CMK (cell line): ENCODE measurements at regions not wholly inside any gene's neighbourhood (a gene's known extent, or its start where the extent isn't known, plus 50 kb on each side); places are given as distances from the start of the nearest gene placed in this dataset.
"Not testable (repeated sequence)": the region's sequence is repeated elsewhere in the genome, so short reads cannot be mapped to it uniquely, and the experiment has no call there.

Experiments used
- DNase-seq: peaks from one replicate; pipeline ENCODE4 v3.0.0-alpha.2; 2010; ENCODE audit warnings: low read depth

DNA sequence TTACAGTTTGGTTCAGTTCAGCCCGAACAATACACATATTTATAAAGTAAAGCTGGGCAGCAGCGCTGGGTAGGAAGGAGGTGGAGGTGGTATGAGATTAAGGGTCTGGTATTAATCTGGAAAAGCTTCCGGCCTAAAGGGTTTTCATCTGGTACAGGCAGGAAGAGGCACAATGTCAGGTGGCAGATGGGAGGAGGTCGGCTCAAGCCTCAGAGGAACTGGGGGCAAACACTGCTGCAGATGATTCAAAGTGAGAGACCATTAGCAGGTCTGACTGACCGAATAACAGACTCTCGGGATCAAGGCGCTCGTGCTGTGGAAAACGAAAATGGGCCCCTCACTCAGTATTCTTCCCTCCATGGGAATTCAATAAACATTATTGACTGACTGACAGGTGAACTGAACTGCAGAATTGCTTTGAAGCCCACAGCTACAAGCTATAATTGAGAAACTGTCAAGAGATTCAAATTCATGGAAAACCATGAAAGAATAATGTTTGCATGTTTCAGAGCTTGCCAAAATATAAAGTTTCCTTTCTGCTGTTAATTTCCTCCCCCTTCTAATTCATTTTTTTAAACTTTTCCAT, 75.3 kb downstream of the TMEM167A start:
- DNase-seq: no peak

DNA sequence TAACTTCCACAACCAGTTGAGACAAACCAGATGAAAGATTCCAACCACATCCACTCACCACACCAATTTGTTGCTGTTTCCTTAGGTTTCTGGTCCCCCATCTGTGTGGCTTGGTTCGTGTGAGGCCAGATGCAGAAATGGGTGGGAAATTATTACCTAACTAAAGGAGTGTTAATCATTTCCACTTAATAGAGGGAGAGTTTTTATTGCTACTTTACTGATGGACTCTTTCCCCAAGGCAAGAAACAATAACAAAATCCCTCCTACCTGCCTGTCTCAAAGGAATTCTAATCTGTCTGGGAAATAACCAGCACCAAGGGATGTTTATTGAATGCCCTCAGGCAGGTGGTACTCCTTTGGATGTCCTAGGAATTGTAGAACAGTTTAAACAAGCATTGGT, 76.3 kb downstream of the TMEM167A start:
- no peak for DNase-seq

DNA sequence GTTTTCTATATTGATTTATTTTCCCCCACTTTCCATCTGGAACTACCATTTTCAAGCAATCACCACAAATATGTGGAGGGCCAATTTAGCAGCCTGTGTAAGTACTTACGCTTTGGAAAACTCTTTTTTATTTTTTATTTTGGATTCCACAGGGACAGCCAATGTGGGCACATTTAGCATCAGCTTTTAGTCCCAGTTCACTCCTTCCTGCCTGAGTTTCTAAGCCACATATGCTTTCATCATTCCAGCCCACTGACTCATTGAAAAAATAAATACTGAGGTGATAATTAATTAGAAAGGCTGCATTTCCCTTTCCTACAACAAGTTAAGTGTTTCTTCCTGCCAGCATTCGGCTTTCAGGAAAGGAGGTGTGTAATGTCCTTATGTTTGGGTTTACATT, 76.8 kb downstream of the TMEM167A start:
- DNase-seq: no peak

- DNase-seq: no peak
These were observed 83.8 kb downstream of the TMEM167A start for GRCh38 chr5:82993416-82993815.

DNA sequence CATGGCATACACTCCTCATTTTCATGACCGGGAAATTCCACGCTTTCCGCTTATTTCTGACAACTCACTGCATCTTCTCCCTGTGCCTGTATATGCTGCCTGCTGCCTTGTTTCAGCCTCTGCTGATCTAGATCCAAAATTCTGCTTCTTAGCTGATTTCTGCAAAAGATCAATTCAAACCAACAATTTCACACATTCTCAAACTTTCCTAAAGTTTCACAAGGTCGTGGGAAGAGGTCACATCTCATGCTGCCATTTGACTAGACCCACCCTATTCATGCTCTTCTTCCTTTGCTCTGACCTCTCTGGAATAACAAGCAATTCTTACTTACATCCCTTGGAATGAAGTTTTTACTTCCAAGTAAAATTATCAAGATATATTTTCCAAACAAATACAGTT, 84.5 kb downstream of the TMEM167A start:
- no peak for DNase-seq

DNA sequence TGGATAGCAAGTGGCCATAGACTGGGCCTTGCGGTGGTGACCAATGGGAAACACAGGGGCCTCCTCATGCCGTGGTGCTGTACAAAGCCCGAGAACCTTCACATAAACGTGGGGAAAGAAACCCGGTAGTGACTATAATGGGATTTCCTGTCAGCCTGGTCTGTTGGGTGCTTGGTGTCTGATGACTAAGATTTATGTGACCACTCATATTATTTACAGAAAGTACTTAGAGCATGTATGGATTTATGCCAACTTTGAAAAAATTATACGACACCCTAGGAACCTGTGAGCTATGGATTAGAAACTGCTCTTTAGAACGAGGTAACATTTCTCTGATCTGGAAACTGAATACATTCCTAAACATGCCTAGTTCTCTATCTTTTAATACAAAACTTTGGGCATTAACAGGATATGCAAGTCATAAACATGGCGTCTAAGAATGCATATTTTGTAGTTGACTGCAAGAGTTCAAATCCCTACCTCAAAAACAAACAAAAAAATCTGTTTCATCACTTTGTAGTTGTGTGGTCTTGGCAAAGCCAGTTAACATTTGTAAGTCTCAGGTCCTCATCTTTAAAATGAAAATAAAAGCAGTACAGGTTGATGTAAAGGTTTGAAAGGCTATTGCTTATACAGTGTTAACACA, 85.4 kb downstream of the TMEM167A start:
- DNase-seq: no peak

DNA sequence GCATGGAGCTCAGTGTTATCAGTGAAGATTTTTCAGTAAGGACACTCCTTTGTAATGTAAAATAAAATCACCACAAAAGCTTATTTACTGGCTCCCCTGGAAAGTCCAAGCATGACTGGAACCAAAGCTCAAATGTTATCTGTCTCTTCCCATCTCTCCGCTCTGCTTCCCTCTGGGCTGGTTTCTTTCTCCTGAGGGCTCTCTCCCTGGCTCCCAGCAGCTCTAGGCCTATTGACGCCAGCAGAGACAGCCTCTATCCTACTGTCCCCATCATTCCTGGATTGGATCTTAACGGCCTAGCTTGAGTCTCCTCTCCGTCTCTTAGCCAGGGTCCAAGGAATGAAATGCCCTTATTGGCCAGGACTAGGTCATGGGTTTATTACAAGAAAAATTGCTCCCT, 86.1 kb downstream of the TMEM167A start:
- no peak for DNase-seq

DNA sequence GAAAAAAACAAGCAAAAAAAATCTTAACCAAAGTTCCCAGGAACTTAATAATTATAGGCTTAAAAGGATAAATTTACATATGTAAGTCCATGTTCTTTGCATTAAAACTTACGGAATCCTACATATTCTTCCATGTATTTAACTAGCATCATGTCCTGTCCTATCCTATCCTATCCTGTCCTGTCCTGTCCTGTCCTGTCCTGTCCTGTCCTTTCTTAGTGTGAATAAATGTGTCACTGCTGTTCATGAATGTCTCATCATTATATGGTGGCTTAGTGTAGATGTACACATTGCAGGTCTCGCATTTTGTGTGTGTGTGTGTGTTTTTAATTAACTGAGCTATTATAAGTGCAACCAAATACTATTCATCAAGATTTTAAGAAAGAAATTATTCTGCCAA, 90.0 kb downstream of the TMEM167A start:
- no peak for DNase-seq

DNA sequence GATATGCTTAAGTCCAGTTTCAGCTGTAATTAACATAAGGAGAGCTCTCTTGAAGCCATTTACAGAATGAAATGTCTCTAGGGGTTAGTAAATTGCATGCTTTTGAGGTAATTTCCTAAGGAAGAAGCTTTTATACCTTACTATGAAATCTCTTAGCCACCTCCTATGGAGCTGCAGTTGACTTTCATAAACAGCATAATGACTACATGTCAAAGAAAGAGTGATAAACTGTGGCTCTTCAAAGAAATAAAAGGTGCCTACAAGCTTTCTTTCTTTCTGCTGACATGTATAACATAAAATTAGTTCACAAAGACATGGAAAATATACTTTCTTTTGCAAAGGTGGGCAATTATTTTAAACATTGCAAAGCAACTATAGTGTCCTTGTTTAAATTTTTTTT, 90.8 kb downstream of the TMEM167A start:
- no peak for DNase-seq

DNA sequence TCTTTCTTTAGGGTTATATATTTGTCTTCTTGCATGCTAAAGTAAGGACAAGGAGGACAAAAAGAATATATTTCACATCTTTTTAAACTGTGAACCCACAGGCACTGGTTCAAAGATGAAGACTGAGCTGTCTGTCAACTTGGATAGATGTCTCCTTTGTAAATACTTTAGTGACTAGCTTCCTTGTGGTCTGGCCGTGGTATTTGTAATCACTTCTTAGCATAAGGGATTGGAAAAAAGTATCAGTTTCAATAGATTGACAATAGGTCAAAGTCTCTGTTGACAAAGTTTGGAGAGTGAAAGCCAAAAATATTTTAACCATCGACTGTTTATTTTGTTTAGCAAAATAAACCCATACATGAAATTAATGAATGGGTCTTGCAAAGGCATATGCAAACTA, 91.4 kb downstream of the TMEM167A start:
- no peak for DNase-seq

DNA sequence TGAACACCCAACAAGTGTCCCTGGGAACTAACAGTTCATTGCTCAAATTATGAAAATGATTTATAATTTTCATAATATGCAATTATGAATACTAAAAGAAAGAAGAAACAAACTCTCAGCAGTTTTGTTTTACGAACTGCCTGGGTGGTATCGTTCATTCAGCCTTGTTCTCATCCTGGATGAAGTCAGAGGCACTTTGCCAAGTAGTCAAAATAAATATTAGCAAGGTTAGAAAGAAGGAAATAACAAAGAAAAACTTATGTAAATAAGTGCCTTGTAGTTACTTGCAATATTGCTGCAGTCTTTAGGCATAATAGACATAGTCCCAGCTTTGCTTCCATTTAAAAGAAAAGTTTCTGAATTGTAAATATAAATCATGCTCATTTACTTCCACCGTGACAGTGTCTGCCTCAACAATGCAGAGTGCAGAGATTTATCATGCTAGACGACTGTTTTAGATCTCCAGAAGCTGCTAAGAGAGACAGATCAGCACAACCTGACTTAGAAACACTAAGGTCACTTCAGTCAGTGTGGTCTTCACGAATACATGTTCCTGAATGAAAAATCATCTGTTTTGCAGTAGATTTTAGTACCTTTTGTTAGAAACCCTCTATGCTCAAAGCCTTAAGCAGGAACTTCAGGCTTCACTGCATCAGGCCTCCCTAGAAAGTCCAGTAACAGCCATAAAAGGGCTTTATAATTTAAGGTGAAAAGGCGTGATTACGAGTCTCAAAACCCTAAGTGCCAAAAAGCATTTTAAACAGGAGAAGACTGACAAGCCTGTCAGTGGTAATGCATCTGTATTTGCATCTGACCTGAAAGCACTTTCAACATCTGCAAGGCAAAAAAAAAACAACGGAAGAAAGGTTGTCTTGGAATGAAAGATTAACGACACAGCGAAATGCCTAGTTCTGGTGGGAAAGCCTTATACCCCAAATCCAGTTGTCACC, 92.1 kb downstream of the TMEM167A start:
- DNase-seq: no peak

DNA sequence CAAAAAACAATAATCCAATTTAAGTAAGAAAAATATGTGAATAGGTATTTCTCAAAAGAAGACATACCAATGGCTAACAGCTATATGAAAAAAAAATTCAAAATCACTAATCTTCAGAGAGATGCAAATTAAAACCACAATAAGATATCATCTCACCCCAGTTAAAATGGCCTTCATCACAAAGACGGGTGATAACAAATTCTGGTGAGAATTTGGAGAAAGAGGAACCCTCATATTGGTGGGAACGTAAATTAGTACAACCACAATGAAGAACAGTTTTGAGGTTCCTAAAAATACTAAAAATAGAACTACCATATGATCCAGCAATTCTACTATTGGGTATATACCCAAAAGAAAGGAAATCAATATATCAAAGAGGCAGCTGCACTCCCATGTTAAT, 94.3 kb downstream of the TMEM167A start:
- no peak for DNase-seq

DNA sequence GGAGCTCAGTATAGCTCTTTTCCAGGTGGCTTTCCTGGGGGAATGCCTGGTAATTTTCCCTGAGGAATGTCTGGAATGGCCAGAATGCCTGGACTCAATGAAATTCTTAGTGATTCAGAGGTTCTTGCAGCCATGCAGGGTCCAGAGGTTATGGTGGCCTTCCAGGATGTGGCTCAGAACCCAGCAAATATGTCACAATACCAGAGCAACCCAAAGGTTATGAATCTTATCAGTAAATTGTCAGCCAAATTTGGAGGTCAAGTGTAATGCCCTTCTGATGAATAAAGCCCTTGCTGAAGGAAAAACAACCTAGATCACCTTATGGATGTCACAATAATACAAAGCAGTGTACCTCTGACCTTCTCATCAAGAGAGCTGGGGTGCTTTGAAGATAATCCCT, 100.3 kb downstream of the TMEM167A start:
- not testable (repeated sequence) for DNase-seq

- DNase-seq: no peak
These were observed 101.4 kb downstream of the TMEM167A start for GRCh38 chr5:82975812-82976211.

- DNase-seq: no peak
These were observed 101.8 kb downstream of the TMEM167A start for GRCh38 chr5:82975396-82975795.

- DNase-seq: not testable (repeated sequence)
These were observed 102.8 kb downstream of the TMEM167A start for GRCh38 chr5:82974346-82974745.

DNA sequence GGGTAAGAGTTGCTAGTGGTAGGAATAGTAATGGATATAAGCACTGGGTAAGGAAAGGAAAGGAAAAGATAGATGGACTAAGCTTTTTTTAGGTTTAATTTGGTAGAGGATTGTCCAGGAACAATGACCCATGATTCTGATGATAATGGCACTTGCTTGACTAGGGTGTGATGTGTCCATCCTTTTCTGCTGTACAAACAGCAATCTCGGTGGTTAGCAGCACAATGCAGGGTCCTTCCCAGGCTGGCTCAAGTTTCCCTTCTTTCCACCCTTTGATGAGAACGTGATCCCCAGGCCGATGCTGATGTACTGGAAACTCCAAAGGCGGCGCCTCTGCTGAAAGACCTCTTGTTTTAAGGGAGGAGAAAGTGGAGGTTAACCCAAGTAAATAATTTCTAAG, 105.3 kb downstream of the TMEM167A start:
- no peak for DNase-seq

- DNase-seq: not testable (repeated sequence)
These were observed 106.0 kb downstream of the TMEM167A start for GRCh38 chr5:82971034-82971806.

DNA sequence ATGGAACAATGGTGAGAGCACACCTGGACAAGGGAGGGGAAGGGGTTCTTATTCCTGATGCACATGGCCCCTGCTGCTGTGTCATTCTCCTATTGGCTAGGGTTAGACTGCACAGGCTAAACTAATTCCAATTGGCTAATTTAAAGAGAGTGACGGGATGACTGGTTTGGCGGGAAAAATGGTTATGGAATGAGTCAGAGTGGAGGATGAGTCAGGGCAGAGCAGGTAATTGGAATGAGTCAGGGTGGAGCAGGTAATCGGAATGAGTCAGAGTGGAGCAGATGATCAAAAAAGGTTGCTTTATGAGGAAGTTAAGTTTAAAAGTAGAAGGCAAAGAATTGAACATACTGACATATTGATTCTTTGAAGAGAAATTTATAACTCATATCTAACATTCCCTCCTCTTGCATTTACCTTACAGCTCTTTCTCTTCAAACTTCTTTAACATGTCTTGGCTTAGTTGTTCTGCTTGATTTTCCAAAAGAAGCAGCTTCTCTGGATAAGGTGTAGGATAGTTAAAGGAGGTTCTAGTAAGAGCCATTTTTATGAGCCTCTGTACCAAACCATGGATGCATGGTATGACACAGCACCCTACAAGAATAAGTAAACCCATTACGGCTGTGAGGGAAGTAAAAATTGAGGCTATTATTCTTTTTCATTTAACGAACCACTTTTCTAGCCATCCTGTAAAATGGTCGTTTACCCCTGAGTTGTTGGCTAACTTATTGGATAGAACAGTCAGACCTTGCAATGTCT, 107.8 kb downstream of the TMEM167A start:
- DNase-seq: not testable (repeated sequence)

GRCh38 chr5:82967072-82967471, 110.1 kb downstream of the TMEM167A start:
- DNase-seq: no peak

DNA sequence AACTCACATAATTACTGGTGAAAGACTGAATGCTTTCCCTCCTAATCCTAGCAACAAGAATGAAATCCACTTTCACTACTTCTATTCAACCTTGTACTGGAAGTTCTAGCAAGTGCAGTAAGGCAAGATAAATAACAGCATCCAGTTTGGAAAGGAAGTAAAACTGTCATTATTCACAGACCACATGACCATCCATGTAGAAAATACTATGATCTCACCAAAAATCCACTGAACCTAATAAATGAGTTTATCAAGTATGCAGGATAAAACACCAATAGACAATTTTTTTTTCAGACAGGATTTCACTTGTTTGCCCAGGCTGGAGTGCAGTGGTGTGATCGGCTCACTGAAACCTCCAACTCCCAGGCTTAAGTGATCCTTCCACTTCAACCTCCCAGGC, 117.7 kb downstream of the TMEM167A start:
- no peak for DNase-seq

DNA sequence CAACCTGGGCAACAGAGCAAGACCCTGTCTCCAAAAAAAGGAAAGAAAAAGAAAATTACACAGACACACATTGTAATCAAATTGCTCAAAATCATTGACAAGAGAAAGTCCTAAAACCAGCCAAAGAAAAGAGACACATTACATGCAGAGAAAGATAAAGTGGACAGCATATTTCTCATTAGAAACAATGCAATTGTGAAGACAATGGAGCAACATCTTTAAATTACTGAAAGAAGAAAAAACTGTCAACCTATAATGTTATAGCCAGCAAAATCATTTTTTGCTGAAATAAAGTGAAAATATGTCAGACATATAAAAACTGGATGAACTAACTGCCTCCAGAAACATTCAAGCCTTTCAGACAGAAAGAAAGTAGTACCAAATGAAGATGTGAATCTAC, 120.6 kb downstream of the TMEM167A start:
- no peak for DNase-seq
